ENCODE measurements at regions not wholly inside any gene's neighbourhood (a gene's known extent, or its start where the extent isn't known, plus 50 kb on each side); places are given as distances from the start of the nearest gene placed in this dataset.

- no peak for TF ChIP-seq POLR2AphosphoS5 (IDR thresholded peaks at IDR 0.05; ENCODE audit: low read depth)
- TF ChIP-seq EZH2 (IDR thresholded peaks at IDR 0.05; ENCODE audit: low read depth, unreplicated experiment) = no peak
- TF ChIP-seq CTCF (conservative IDR thresholded peaks at IDR 0.05; ENCODE audit: low read depth in 2 of 2) = no peak
- no peak for TF ChIP-seq REST (IDR thresholded peaks at IDR 0.05; ENCODE audit: unreplicated experiment)
- TF ChIP-seq EZH2phosphoT487 (IDR thresholded peaks at IDR 0.05; ENCODE audit: unreplicated experiment) = no peak
- no peak for TF ChIP-seq JUNB (IDR thresholded peaks at IDR 0.05; ENCODE audit: unreplicated experiment)
These were observed 77.2 kb upstream of the PLXNA4 start for GRCh38 chr7:132653366-132653930.

All from GM23338 (cell line).